ENCODE measurements at regions not wholly inside any gene's neighbourhood (a gene's known extent, or its start where the extent isn't known, plus 50 kb on each side); places are given as distances from the start of the nearest gene placed in this dataset.
"Not testable (repeated sequence)": the region's sequence is repeated elsewhere in the genome, so short reads cannot be mapped to it uniquely, and the experiment has no call there.

DNA sequence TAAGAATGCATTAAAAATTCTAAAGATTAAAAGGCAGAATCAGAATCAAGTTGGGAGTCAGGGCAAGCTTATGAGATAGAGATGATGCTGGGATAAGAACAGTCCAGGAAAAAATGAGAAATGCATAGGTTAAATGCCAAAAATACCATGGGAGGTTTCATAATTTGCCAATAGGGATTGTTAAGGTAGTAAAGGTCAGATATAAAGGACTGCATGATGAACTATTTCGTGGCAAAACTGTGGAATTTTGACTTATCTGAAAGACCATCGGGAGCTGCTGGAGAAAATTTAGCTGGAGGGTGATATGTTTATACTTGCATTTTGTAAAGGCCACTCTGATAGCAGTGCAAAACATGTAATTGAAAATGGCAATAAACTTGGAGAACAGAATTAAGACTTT is 1872.8 kb upstream of the ACO1 start:
- intact Hi-C loops (cut with DNase I), result no loop called here
- no peak for DNase-seq

DNA sequence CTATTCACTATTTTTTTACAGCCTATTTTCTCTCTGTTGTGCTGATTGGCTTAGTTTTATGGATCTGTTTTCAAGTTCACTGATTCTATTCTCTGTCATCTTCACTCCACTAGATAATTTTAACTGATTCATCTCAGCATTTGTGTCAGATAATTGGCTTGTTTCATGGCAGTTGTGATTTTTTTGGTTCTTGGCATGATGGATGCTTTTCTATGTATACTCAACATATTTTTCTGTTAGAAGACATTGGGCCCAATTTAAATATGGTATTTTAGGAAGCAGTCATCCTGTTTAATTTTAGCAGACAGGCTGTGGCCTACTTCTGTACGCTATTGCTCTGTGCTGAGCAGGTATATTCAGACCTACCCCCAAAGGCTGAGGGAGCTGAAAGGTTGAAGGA is 1865.3 kb upstream of the ACO1 start:
- intact Hi-C loops (cut with DNase I), result no loop called here
- DNase-seq, result no peak

DNA sequence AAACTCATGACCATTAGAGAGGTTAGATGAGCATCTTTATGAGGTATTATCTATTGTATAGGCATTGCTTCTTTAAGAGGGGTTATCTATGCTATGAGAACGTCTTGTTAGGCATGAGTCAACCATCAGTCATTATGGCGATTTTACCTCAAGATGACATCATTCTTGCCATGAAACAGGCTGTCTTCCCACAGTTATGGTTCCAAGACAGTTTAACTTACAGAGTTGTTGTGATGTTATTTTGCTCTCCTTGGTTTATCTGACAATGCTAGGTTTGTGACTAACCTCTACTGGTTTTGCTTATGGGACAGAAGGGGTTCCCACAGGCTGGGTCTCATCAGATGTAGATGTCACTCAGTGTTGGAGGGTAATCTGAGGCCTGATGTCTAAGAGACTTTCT is 1864.7 kb upstream of the ACO1 start:
- intact Hi-C loops (cut with DNase I), result no loop called here
- DNase-seq, result no peak

- DNase-seq, result no peak
These were observed 1862.4 kb upstream of the ACO1 start for GRCh38 chr9:30522061-30522460.

DNA sequence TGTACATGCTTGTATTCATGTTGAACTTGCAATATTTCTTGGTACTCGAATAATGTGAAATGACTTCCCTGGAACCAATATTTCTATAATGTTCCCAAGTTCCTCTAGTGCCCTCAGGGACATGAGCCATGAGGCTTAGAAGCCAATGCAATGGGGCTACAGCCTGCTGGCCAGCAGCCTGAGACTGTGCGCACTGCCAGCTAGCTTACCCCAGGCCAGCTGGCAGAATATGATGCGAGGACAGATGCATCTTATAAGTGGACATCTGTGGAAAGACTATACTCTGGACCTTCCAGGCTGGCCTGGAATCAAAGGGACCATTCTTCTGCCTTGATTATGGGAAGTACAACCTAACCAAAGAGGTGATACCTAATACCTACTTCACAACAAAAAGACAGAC is 1862.0 kb upstream of the ACO1 start:
- intact Hi-C loops (cut with DNase I), result no loop called here
- DNase-seq, result peak in 40 of 42 donors; percentile 5 to 77 (median 42)

More at GRCh38 chr9:30522061-30522460, 1862.4 kb upstream of the ACO1 start:
- intact Hi-C loops (cut with DNase I), result no loop called here

- peak in 2 of 42 donors; percentile 20 to 32 for DNase-seq
- intact Hi-C loops (cut with DNase I), result no loop called here
These were observed 1860.1 kb upstream of the ACO1 start for GRCh38 chr9:30524311-30524710.

- intact Hi-C loops (cut with DNase I), result no loop called here
- DNase-seq, result no peak
These were observed 1850.0 kb upstream of the ACO1 start for GRCh38 chr9:30534455-30534854.

DNA sequence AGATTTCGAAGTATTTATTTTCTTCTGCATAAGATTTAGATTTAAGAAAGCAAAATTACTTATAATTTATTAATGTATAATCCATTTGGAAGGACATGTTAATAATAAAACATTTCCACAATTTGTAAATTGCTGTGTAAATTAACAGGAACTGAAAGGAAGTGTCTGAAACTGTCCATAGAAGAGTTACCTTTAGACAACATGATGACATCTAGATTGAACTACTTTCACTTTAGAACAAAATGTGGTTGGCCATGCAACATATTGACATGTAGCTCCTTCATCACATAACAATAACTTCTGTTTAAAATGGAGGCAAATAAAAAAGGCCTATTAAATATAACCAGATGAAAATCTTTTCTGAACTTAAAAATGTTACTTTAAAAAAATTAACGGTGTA is 1849.5 kb upstream of the ACO1 start:
- intact Hi-C loops (cut with DNase I), result no loop called here
- no peak for DNase-seq

- intact Hi-C loops (cut with DNase I), result no loop called here
These were observed 1847.9 kb upstream of the ACO1 start for GRCh38 chr9:30536494-30536893.

GRCh38 chr9:30539696-30540095 is 1844.7 kb upstream of the ACO1 start:
- DNase-seq; intact Hi-C loops (cut with DNase I): not testable (repeated sequence)

More at GRCh38 chr9:30536494-30536893, 1847.9 kb upstream of the ACO1 start:
- DNase-seq, result no peak

GRCh38 chr9:30574355-30575151 is 1809.9 kb upstream of the ACO1 start:
- peak in 1 of 42 donors; percentile 16 for DNase-seq
- intact Hi-C loops (cut with DNase I), result no loop called here

DNA sequence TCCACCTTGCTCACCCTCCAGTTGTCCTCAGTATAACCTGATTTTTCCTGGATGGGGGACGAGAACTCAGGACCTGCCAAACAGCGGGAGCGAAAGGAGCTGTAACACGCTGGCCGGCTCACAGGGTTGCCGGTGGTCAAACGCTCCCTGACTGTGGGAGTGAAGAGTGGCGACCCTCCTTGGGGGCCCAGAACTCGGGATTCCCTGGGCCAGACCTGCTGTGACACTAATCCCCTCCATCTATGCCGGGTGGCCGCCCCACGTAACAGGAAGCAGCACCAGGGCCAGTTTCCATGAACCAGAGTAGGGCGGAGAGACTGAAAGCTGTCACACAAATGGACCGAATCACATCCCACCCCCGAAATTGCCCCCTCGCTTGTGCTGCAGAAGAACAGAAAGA is 1809.2 kb upstream of the ACO1 start:
- intact Hi-C loops (cut with DNase I), result no loop called here
- DNase-seq, result no peak

DNA sequence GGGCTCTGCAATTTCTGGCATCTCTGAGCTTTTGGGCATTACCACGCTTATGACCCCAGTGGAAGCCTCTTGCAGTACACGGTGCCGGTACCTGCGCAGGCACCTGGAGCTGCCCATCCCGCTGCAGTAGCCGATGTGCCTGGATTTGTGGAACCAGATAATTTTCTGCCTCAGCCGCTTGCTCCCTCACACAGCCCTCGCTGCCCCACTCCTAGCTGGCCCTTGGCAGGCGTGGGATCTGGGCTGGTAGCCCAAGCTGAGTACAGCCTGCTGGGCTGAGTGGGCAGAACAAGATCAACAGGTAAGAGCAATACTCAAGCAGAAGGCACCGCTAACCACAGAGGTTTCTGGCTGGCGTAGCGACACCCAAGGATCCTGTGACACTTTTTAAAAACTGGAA is 1808.8 kb upstream of the ACO1 start:
- intact Hi-C loops (cut with DNase I), result no loop called here
- DNase-seq, result no peak

GRCh38 chr9:30579810-30580209 is 1804.6 kb upstream of the ACO1 start:
- no peak for DNase-seq

DNA sequence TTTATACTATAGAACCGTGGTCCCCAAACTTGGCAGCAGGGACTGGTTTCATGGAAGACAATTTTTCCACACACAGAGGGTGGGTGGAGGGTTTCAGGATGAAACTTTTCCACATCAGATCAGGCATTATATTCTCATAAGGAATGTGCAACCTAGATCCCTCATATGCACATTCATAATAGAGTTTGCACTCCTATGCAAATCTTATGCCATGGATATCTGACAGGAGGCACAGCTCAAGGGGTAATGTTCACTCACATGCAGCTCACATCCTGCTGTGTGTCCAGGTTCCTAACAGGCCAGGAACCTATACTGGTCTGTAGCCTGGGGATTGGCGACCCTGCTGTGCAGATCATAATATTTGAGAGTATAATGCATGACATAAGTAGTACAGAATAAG is 1802.2 kb upstream of the ACO1 start:
- no peak for DNase-seq
- intact Hi-C loops (cut with DNase I), result no loop called here

More at GRCh38 chr9:30579810-30580209, 1804.6 kb upstream of the ACO1 start:
- intact Hi-C loops (cut with DNase I), result no loop called here

GRCh38 chr9:30584559-30584958 is 1799.9 kb upstream of the ACO1 start:
- intact Hi-C loops (cut with DNase I), result no loop called here
- DNase-seq, result no peak

GRCh38 chr9:30591461-30591860 is 1793.0 kb upstream of the ACO1 start:
- no peak for DNase-seq
- intact Hi-C loops (cut with DNase I), result no loop called here

- DNase-seq, result no peak
- intact Hi-C loops (cut with DNase I), result no loop called here
These were observed 1786.8 kb upstream of the ACO1 start for GRCh38 chr9:30597608-30598007.

DNA sequence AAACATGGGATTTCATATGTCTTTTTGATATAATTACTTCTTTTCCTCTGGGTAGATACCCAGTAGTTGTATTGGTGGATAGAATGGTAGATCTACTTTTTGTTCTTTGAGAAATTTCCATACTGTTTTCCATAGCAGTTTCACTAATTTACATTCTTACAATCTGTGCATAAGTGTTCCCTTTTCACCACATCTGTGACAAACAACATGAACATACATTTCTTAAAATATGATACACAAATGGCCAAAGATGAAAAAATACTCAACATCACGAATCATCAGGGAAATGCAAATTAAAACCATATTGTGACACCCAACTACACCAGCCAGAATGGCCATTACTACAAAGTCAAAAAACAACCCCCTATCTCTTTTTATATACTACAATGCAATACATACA is 1778.5 kb upstream of the ACO1 start:
- intact Hi-C loops (cut with DNase I), result no loop called here
- no peak for DNase-seq

DNA sequence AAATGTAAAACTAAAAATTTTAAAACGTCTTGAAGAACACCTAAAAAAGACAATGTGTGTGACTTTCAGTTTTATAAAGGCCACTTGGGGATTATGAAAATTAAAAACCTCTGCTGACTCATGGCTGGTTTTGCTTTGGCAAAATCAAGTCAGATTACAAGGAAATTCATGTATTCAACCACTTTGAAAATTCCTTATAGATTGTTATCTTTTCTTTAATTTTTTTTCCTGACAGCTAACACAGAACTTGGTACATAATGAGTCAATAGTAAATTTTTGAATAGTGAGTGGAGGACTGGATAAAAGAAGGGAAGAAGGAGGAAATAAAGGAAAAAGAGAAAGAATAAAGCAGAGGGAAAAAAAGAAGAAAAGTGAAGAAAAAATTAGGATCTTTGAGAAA is 1774.7 kb upstream of the ACO1 start:
- intact Hi-C loops (cut with DNase I), result no loop called here
- no peak for DNase-seq

- DNase-seq; intact Hi-C loops (cut with DNase I): not testable (repeated sequence)
These were observed 1767.7 kb upstream of the ACO1 start for GRCh38 chr9:30616782-30617181.
